ENCODE measurements at regions not wholly inside any gene's neighbourhood (a gene's known extent, or its start where the extent isn't known, plus 50 kb on each side); places are given as distances from the start of the nearest gene placed in this dataset.
A peak's percentile ranks its signal among the peaks of the same experiment; 100 is the strongest.

DNA sequence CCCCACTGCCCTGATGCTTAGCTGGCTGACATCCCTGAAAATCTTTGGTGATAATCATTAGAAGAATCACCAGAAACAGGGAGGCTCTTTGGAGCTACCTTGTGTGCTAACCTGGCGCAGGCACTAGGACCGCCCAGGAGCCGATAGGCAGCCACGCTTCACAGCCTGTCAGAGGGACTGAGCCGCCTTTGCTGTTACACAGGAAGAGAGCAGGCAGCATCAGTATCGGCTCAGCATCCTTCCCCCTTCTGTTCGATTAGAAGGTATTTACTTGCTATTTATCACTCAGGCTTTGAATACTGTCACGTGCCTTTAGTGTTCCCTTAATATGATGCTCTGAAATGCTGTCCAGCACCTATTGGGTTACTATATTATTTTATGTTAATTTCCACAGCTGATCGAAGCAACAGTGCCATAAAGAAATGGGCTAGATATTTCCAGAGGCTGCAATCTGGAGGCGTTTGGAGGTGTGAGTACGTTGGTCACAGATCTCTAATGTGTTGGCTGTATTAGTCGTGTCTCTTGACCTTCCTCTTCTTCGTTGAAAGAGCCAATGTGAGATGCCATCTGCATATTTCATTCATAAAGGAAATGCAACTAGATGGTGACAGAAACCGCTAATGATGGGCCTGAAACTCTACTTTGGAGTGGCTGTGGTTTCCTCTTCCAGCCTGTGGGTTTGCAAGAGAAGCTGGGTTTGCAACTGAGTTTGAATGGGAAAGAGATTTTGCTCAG is 110.4 kb upstream of the RAB27B start:
- peak; percentile 64 for DNase-seq

DNA sequence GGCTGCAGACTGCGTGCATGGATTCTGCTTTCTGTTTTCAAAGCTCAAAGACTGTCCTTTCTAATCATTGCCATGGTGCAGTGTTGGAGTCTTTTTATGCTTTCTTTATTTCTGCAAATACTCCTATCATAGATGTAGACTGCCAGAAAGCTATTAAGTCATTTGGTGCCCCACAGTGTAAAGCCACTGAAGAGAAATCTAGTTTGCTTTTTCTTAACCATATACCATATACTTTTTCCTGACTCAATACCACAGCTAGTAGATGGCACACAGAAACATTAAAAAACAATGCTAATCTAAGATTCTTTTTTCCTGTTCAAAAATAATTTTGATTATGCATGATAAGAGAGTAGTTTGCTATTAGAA is 109.9 kb upstream of the RAB27B start:
- DNase-seq = no peak

DNA sequence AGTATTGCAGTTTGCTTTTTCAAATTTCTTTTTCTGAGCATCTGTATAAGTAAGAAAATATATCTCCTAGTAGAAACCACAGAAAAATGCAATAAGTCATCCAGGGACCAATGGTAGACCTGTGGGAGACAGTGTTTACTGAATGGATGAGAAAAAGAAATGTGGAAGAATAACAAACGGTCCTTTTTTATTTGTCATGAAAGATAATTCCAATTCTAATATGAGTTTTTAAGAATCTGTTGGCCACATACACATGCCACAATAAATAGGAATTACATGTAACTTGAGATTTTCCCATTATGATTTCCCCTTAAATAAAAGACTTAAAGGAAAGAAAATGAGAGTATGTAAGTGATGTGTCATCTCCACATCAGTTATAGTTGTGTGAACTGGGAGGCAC is 107.7 kb upstream of the RAB27B start:
- DNase-seq = no peak

DNA sequence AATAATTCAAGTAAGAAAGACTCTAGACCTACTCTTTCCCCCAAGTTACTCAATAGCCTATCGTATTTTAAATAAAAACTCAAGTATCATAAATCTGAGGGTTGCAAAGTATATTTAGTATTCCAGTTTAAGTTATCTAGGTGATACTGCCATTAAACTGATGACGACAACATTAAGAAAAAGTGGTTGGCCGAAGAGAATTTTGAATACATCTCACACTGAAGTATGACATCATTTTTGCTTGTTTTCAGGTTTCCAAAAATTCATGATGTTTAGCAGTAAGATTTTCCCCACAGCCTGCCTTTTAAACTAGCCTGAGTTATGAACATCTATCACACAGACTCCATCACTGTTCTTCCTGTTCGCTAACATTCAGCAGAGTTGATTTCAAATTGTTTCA is 102.1 kb upstream of the RAB27B start:
- no peak for DNase-seq

DNA sequence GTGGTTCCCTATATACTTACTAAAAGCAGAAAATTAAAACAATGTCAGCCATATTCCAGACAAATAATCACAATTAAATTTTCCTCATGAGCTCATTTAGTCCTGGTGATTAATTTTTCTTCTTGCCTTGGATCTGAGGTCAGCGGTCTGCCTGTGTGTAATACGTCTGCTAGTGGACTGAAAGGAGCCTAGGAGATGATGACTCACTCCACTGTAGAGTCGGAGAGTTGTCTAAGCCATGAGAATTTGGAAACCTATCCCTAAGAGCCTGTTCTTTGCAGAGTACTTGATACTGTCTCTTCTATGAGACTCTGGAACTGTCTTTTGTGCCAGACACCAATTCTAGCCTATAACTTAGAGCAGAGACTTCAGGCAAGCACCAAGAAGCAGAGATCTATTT is 94.2 kb upstream of the RAB27B start:
- DNase-seq = no peak

DNA sequence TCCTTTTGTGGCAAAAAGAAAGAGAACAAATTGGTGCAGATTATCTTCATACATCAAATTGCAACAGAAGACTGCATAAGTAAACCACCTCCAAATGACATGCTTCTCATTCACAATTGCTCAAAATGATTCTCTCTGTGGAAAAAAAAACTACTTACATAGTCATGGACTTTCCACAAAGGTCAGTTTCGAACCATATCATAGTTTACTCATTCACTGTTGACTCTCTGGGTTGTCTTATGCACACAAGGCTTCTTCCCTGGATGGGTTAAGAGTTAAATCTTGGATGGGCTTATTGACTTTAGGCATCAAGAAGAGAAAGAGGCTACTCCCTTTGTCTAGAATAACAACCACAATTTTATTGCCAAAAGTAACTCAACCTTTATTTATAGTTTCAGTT is 91.3 kb upstream of the RAB27B start:
- no peak for DNase-seq

- no peak for DNase-seq
Measured at GRCh38 chr18:54737986-54738385, 90.3 kb upstream of the RAB27B start.

DNA sequence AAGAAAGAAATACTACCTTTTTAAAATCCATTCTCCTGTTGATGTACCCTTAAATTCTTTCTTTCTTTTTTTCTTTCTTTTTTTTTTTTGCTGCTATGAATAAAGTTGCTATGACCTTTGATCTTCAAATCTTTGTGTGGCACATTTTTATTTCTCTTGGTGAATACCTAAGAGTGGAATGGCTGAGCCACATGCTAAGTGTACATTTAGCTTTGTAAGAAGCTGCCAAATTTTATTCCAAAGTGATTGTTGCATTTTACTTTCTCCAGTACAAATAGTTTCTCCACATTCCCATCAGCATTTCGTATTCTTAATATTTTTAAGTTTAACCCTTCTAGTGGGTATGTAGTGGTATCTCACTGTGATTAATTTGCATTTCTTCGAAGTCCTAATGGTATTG is 88.8 kb upstream of the RAB27B start:
- no peak for DNase-seq

DNA sequence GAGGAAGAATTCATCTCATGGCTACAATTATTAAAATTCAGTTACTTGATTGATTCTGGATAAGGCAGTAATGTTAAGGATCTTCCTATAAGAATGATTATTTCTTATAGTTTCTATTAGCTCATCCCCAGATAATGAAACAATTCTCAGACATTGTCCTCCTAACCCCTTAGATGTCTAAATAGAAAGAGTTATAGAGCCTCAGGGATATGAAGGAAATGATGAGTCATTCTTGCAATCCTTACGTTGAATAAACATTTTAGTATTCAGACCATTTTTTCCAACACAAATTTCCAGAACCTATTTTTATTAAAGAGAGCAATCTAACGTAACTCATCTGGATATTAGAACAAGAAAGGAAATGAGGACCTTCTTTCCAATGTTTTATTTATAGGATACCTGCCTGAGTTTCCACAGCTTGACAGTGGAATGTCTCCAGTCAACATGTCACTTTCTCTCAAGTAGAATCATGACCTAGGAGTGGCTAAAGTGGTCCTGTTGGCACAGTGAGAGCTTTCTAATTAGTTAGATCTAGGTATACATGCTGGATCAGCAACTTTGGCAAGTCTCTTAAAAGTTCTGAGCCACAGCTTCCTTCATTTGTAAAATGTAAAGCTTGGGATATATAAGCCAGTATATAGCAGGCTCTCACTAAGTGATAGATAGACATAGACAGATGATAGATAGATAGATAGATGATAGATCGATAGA is 88.0 kb upstream of the RAB27B start:
- DNase-seq = no peak

DNA sequence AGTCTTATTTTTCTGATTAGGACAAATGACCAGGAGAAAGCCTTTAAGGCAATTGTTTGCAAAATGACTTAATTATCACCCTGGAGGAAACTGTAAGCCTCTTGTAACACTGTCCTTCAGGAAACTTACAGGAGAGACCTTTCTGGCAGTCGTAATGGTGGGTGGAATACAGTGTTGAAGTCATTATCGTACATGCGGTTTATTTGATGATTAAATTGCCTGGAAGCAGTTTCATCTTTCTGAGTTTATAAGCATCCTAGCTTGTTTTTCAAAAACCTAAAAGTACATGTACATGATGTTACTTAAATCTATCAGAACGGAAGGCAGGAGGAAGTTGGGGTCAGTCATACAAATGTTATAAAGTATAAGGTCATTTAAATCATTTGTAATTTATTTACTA is 86.2 kb upstream of the RAB27B start:
- no peak for DNase-seq

DNA sequence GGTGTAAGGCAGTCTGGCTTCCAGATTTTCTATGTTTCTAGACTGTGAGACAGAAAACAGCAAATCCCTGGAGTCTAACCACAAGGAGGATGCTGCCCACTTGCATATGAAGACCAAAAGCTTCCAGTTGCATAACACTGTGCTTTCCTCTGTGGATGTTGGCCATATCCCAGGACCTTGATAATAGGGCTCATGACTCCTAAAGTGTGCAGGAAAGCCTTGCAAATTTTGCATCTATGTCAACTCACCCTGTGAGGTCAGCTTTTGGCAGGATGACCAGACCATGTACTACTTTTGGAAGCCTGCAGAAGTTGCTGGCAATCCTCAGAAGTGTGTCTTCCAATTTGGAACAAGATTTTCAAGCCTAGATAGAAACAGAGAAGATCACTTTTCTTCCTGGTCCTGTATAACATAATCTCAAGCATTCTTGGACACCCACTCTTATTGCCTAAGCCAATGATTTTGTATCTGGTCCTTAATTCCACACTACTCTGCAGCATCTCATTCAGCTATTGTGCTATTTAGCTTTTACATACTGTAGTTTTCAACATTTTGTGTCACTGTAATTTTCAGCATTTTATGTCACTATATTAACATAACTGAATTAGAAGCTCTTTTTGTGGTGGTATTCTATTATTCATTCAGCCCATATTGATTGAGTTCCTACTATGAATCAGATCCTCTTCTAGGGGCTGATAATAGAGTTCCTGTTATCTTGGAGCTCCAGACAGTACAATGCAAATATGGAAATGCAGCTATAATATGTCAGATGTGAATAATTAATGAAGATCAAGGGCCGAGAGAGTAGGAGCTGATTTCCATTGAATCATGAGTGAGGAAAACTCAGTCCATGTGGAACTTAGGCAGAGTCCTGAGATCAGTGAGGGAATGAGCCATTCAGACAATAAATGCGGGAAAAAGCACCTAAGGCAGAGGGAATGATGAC is 85.3 kb upstream of the RAB27B start:
- no peak for DNase-seq

DNA sequence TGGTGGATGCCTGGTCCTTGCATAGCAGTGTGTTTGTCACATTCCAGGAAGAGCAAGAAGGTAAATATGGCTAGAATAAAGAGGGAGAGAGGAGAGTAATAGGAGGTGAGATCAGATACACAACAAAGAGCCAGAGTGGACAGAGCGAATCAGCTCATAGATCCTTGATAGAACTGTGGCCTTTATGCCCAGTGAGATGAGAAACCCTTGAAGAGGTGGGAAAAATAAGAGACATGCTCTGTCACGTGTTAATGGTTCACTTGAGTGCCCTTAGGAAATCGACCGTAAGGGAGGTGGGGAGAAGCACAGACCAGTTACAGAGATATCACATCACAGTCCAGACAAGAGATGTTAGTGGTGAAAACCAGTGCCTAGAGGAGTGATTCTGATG is 84.7 kb upstream of the RAB27B start:
- peak; percentile 9 for DNase-seq

DNA sequence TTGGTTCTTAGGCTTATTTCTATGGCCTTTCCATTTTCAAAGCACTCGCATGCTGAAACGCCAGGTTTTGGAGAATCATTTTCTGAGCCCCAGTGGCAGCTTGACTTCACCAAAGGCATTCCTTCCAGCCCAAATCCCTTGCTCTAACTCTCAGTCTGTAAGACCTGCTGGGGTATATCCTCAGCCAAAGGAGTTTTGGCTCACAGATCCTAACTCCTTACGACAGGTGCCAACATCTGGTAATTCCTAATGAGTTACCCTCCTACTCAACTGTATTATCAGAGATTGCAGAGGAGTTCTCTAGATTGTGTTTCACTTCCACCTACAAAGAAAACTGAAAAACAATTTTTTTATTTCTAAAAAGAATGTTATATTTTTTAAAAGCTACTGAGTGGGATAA is 79.0 kb upstream of the RAB27B start:
- no peak for DNase-seq

DNA sequence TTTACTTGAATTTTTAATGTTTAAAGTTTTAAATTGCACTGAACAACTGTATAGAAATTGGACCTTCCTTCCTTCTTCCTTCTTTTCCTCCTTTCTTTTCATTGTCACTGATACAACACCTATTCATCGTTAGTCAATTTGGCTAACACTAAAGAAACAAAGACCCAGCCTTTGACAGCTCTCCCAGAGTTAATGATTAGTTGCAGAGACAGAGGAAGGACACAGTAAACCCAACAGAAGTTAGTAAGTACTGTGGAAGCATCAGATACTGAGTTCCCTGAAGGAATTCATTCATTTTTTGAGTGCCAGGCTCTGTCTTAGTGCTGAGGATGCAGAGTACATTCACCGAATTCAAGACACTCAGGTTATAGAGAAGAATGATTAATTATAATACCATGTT is 77.9 kb upstream of the RAB27B start:
- no peak for DNase-seq

DNA sequence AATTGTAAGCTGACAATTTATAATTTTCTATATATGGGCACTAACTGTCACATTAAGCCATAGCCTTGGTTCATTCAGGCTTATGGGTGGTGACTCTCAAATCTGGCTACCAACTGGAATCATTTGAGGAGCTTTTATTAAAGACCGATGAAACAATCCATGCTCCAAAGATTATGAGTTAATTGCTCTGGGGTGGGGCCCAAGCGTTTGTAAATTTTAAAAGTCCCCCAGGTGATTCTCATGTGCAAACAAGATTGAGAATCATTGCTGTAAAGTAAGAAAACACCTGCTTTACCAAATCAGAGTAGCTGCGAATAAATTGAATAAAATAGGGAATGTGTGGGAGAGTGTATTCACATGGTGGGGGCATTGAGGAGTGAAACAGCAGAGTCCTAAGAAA is 76.1 kb upstream of the RAB27B start:
- no peak for DNase-seq

GRCh38 chr18:54755456-54755855 is 72.8 kb upstream of the RAB27B start:
- DNase-seq = no peak

- no peak for DNase-seq
Measured at GRCh38 chr18:54762386-54762785, 65.9 kb upstream of the RAB27B start.

DNA sequence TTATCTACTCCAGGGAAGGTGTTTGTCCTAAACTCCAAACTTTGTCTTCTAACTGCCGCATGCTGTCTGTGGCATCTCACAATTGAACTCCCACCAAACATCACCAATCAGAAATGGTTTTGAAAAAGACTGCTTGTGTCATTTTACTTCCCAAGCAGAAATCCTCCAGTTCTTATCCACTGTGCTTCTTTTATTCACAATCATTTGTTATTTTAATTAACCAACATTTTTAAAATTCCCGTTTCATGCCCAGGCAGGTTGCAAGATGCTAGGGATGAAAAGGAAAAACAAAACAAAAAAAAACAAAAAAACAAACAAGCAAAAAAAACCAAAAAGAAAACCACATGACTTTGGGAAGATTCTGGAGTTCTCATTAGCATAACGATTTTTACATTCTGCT is 63.5 kb upstream of the RAB27B start:
- no peak for DNase-seq

- DNase-seq = no peak
Measured at GRCh38 chr18:54765636-54766375, 62.5 kb upstream of the RAB27B start.

GRCh38 chr18:54766634-54767033 is 61.6 kb upstream of the RAB27B start:
- no peak for DNase-seq

DNA sequence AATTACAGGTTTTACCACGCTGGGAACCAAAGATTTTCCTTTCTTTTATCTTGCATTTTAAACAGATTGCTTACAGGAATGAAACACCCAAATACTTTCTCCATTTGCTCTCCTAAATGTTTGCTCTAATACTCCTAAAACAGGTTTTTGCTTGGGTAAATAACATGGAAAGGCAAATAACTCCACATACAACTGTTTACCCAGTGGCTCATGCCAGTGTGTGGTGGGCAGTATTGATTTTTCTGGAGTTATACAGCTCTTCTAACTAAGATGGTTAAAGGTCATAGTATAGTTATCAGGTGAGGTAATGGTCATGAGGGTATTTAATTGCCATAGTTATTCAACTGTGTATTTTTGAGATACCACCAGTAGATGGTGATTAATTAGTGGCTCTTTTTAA is 61.2 kb upstream of the RAB27B start:
- DNase-seq = no peak

DNA sequence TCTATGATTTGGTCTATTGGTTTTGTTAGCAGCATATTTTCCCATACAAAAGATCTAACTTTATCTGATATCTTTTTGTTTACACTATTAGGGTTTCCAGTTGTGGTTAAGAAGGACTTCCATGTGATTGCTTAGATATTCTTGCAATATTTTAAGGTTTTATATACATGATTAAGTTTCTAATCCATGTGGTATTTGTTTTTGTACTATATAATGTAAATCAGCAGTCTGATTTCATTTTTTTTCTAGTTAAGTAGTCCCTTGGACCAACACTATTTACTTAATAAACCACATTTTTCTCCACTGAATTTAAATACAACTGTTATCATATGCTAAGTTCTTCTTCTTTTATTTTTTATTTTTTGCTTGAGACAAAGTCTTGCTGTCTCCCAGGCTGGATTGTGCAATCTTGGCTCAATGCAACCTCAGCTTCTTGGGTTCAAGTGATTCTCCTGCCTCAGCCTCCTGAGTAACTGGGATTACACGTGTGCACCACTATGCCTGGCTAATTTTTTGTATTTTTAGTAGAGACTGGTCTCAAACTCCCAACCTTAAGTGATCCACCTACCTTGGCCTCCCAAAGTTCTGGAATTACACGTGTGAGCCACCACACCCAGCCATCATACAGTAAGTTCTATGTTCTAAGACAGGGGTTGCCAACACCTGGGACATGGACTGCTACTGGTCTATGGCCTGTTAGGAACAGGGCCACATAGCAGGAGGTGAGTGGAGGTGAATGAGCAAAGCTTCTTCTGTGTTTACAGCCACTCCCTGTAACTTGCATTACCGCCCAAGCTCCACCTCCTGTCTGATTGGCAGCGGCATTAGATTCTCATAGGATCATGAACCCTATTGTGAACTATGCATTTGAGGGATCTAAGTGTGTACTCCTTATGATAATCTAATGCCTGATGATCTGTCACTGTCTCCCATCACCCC is 58.5 kb upstream of the RAB27B start:
- DNase-seq = no peak

All from retina (tissue), 1 donor.